H9 (cell line): ENCODE measurements at regions not wholly inside any gene's neighbourhood (a gene's known extent, or its start where the extent isn't known, plus 50 kb on each side); places are given as distances from the start of the nearest gene placed in this dataset.

Experiments
- DNase-seq: peaks from one replicate; pipeline ENCODE4 v3.0.0-alpha.2; 2017
- H2AFZ ChIP-seq: one replicate; pipeline ENCODE4 v1.6.1; 2013; ENCODE audit warnings: mild to moderate bottlenecking, low read length, control low read depth, moderate library complexity
- H2AK5ac ChIP-seq: 2 replicates; pipeline ENCODE4 v1.6.1; 2013; ENCODE audit warnings: low read length, control low read depth, mixed read lengths; ENCODE audit not compliant: insufficient read length
- H2BK120ac ChIP-seq: one replicate; pipeline ENCODE4 v1.6.1; 2013; ENCODE audit warnings: low read depth, mild to moderate bottlenecking, low read length, control low read depth, inconsistent platforms; ENCODE audit not compliant: poor library complexity, severe bottlenecking
- H2BK12ac ChIP-seq: 2 replicates; pipeline ENCODE4 v1.6.1; 2013; ENCODE audit warnings: low read length, control low read depth, mixed read lengths, low read depth; ENCODE audit not compliant: insufficient read length
- H2BK15ac ChIP-seq: 2 replicates; pipeline ENCODE4 v1.6.1; 2013; ENCODE audit warnings: low read depth, low read length, control low read depth
- H2BK20ac ChIP-seq: one replicate; pipeline ENCODE4 v1.6.1; 2013; ENCODE audit warnings: low read depth, mild to moderate bottlenecking, low read length, control low read depth, inconsistent platforms; ENCODE audit not compliant: poor library complexity, severe bottlenecking
- H2BK5ac ChIP-seq: 2 replicates; pipeline ENCODE4 v1.6.1; 2013; ENCODE audit warnings: low read length, control low read depth, mixed read lengths; ENCODE audit not compliant: insufficient read length
- H3K14ac ChIP-seq: 2 replicates; pipeline ENCODE4 v1.6.1; 2013; ENCODE audit warnings: low read length, control low read depth; ENCODE audit not compliant: insufficient read depth
- H3K18ac ChIP-seq: 2 replicates; pipeline ENCODE4 v1.6.1; 2013; ENCODE audit warnings: low read depth, mild to moderate bottlenecking, mixed read lengths, low read length, control low read depth; ENCODE audit not compliant: insufficient read length
- H3K23ac ChIP-seq: 2 replicates; pipeline ENCODE4 v1.6.1; 2013; ENCODE audit warnings: low read length, control low read depth, mixed read lengths, low read depth; ENCODE audit not compliant: insufficient read length
- H3K23me2 ChIP-seq: 2 replicates; pipeline ENCODE4 v1.6.1; 2013; ENCODE audit warnings: low read depth, mild to moderate bottlenecking, mixed read lengths, low read length, control low read depth; ENCODE audit not compliant: insufficient read length, poor library complexity, severe bottlenecking
- H3K27ac ChIP-seq: 2 replicates; pipeline ENCODE4 v1.5.1; 2013; ENCODE audit warnings: low read length, control low read depth, mixed read lengths, low read depth; ENCODE audit not compliant: insufficient read length
- H3K27me3 ChIP-seq: 2 replicates; pipeline ENCODE4 v1.6.1; 2013; ENCODE audit warnings: low read length, control low read depth, inconsistent platforms; ENCODE audit not compliant: insufficient read depth
- H3K4ac ChIP-seq: 2 replicates; pipeline ENCODE4 v1.6.1; 2013; ENCODE audit warnings: low read depth, mild to moderate bottlenecking, control low read depth, inconsistent platforms, low read length, moderate library complexity
- H3K4me1 ChIP-seq: 2 replicates; pipeline ENCODE4 v1.6.1; 2013; ENCODE audit warnings: low read length, control low read depth, inconsistent platforms; ENCODE audit not compliant: insufficient read depth
- H3K4me2 ChIP-seq: 2 replicates; pipeline ENCODE4 v1.6.1; 2013; ENCODE audit warnings: low read length, control low read depth, mixed read lengths; ENCODE audit not compliant: insufficient read length, insufficient read depth
- H3K56ac ChIP-seq: 2 replicates; pipeline ENCODE4 v1.6.1; 2013; ENCODE audit warnings: low read depth, mild to moderate bottlenecking, mixed read lengths, low read length, control low read depth; ENCODE audit not compliant: insufficient read length
- H3K79me1 ChIP-seq: 2 replicates; pipeline ENCODE4 v1.6.1; 2013; ENCODE audit warnings: low read depth, mild to moderate bottlenecking, moderate library complexity, low read length, control low read depth, inconsistent platforms; ENCODE audit not compliant: insufficient read depth, poor library complexity, severe bottlenecking
- H3K79me2 ChIP-seq: 2 replicates; pipeline ENCODE4 v1.6.1; 2013; ENCODE audit warnings: low read length, control low read depth, inconsistent platforms; ENCODE audit not compliant: insufficient read depth
- H3K9ac ChIP-seq: 2 replicates; pipeline ENCODE4 v1.6.1; 2013; ENCODE audit warnings: low read length, control low read depth, mixed read lengths; ENCODE audit not compliant: insufficient read length; ENCODE audit errors: extremely low read depth
- H3K9me3 ChIP-seq: one replicate; pipeline ENCODE4 v1.6.1; 2013; ENCODE audit warnings: low read depth, low read length, inconsistent platforms; ENCODE audit not compliant: control insufficient read depth
- H3T11ph ChIP-seq: one replicate; pipeline ENCODE4 v1.6.1; 2013; ENCODE audit warnings: mild to moderate bottlenecking, low read length, control low read depth, inconsistent platforms
- H4K20me1 ChIP-seq: one replicate; pipeline ENCODE4 v1.6.1; 2013; ENCODE audit not compliant: control insufficient read depth, insufficient read length, insufficient read depth
- H4K5ac ChIP-seq: 2 replicates; pipeline ENCODE4 v1.6.1; 2013; ENCODE audit warnings: low read depth, mild to moderate bottlenecking, mixed read lengths, low read length, control low read depth; ENCODE audit not compliant: insufficient read length
- H4K8ac ChIP-seq: replicated peaks from 2 replicates; pipeline ENCODE4 v1.6.1; 2013; ENCODE audit warnings: low read length, control low read depth, mixed read lengths, low read depth; ENCODE audit not compliant: insufficient read length
- H4K91ac ChIP-seq: 2 replicates; pipeline ENCODE4 v1.6.1; 2013; ENCODE audit warnings: low read depth, mild to moderate bottlenecking, moderate library complexity, mixed read lengths, low read length, control low read depth; ENCODE audit not compliant: insufficient read length
- H3K27ac Mint-ChIP-seq, 3 experiments: 2 replicates in 2 of 3; 3 replicates in 1 of 3; pipeline ENCODE4 v1.8.0; 2020 to 2021; ENCODE audit warnings: mixed read lengths in 3 of 3, mild to moderate bottlenecking in 1 of 3, moderate library complexity in 1 of 3
- H3K27me3 Mint-ChIP-seq: 2 replicates; pipeline ENCODE4 v1.8.0; 2021; ENCODE audit warnings: low read depth, mild to moderate bottlenecking, moderate library complexity, mixed read lengths
- H3K36me3 Mint-ChIP-seq, 3 experiments: 2 replicates in 2 of 3; 3 replicates in 1 of 3; pipeline ENCODE4 v1.8.0; 2020 to 2021; ENCODE audit warnings: low read depth in 3 of 3, mixed read lengths in 3 of 3; ENCODE audit not compliant: insufficient read depth in 1 of 3
- H3K4me1 Mint-ChIP-seq, 2 experiments: 2 replicates each; pipeline ENCODE4 v1.8.0; 2020; ENCODE audit warnings: mixed read lengths in 2 of 2
- H3K4me3 Mint-ChIP-seq, 2 experiments: 2 replicates in 1 of 2; 3 replicates in 1 of 2; pipeline ENCODE4 v1.8.0; 2020 to 2021; ENCODE audit warnings: mild to moderate bottlenecking in 2 of 2, mixed read lengths in 2 of 2, moderate library complexity in 1 of 2
- H3K9me3 Mint-ChIP-seq, 2 experiments: 2 replicates in 1 of 2; 3 replicates in 1 of 2; pipeline ENCODE4 v1.8.0; 2020; ENCODE audit warnings: mild to moderate bottlenecking in 2 of 2, mixed read lengths in 2 of 2, moderate library complexity in 1 of 2
- CTCF ChIP-seq: fragments of 200-600 bp; sonication (generic); conservative IDR thresholded peaks from 3 replicates; pipeline ENCODE4 v1.8.0; 2021; ENCODE audit warnings: antibody characterized with exemption, mild to moderate bottlenecking
- WGBS: extraction: QIAGEN DNeasy Blood & Tissue Kit; methylation state at CpG from one replicate; pipeline ENCODE4 v1.1.7; 2013; ENCODE audit warnings: missing lambda C conversion rate, low lambda C conversion rate, mixed read lengths; ENCODE audit not compliant: insufficient read length; ENCODE audit errors: extremely low coverage; 5-methylcytosine and 5-hydroxymethylcytosine counted together

- H3K27ac ChIP-seq, result no peak overlapping the region
- Mint-ChIP-seq H3K36me3 (no peaks in the 10 kb centered on the region), H3K4me1 (no peaks in the 10 kb centered on the region), H3K27me3 (peaks cover 2% of the 10 kb centered on the region; the same call in 1 of the 2 replicates), H3K9me3 (0 out of 5 replicates have a peak, but pooled peaks cover 0 to 3% of the 10 kb centered on the region in 2 experiments), H3K27ac (no peak overlapping the region), H3K4me3 (no peak overlapping the region)
- no peaks in the 10 kb centered on the region for H3K4me1 ChIP-seq
- no peaks in the 10 kb centered on the region for H3K79me2 ChIP-seq
- H2BK20ac ChIP-seq, result no peak overlapping the region
- no peaks in the 10 kb centered on the region for H4K20me1 ChIP-seq
- H2BK12ac ChIP-seq, result no peak overlapping the region
- no peak overlapping the region for H2AK5ac ChIP-seq
- no peak overlapping the region for H2BK15ac ChIP-seq
- H3K23ac ChIP-seq, result no peak overlapping the region
- H3K18ac ChIP-seq, result no peak overlapping the region
- H2AFZ ChIP-seq, result no peak overlapping the region
- no peaks in the 10 kb centered on the region for H3K27me3 ChIP-seq
- H4K5ac ChIP-seq, result no peak overlapping the region
- H2BK120ac ChIP-seq, result no peak overlapping the region
- no peaks in the 10 kb centered on the region for H3K9me3 ChIP-seq
- H4K91ac ChIP-seq, result no peak overlapping the region
- no peak overlapping the region for H3K9ac ChIP-seq
- H3K23me2 ChIP-seq, result no peaks in the 10 kb centered on the region
- H3K4me2 ChIP-seq, result no peak overlapping the region
- H2BK5ac ChIP-seq, result no peak overlapping the region
- WGBS, result no CpG with 5 or more reads among the region's 1 CpG
- no peak for DNase-seq
- H3K56ac ChIP-seq, result no peak overlapping the region
- H3T11ph ChIP-seq, result no peak overlapping the region
- H4K8ac ChIP-seq, result no peak overlapping the region
- H3K4ac ChIP-seq, result no peak overlapping the region
- no peak for TF ChIP-seq CTCF
- no peak overlapping the region for H3K14ac ChIP-seq
- no peaks in the 10 kb centered on the region for H3K79me1 ChIP-seq
These were observed 169.2 kb downstream of the METTL4 start for GRCh38 chr18:2402084-2402483.
